ENCODE measurements at regions not wholly inside any gene's neighbourhood (a gene's known extent, or its start where the extent isn't known, plus 50 kb on each side); places are given as distances from the start of the nearest gene placed in this dataset.

- H3K79me2 ChIP-seq (ENCODE audit: insufficient read depth, low read length), result no peaks in the 10 kb centered on the region
- H3K9me3 ChIP-seq (ENCODE audit: low read depth, low read length), result no peaks in the 10 kb centered on the region
- H2AFZ ChIP-seq (ENCODE audit: low read length), result no peak overlapping the region
- H3K4me3 ChIP-seq (ENCODE audit: insufficient read depth, low read length), result no peak overlapping the region
- no peaks in the 10 kb centered on the region for H3K36me3 ChIP-seq (ENCODE audit: insufficient read depth, low read length)
- no peak for TF ChIP-seq CTCF (IDR thresholded peaks at IDR 0.05; ENCODE audit: extremely low read depth, low read depth, low read length)
- no peak overlapping the region for H3K27ac ChIP-seq (ENCODE audit: low read depth, low read length)
- H3K27me3 ChIP-seq (ENCODE audit: insufficient read depth, low read length), result no peaks in the 10 kb centered on the region
- H3K4me2 ChIP-seq (ENCODE audit: insufficient read depth, low read length), result no peak overlapping the region
- DNase-seq (ENCODE audit: insufficient read length, low spot score, missing footprints), result no peak
- no peaks in the 10 kb centered on the region for H4K20me1 ChIP-seq (ENCODE audit: insufficient read depth, low read length)
- H3K4me1 ChIP-seq (ENCODE audit: insufficient read depth, low read length), result peaks cover 8% of the 10 kb centered on the region
These were observed 191.9 kb upstream of the GAS1 start for GRCh38 chr9:87139099-87139730.

- DNase-seq (ENCODE audit: insufficient read length, low spot score, missing footprints), result no peak
- Histone ChIP-seq H3K27me3 (ENCODE audit: insufficient read depth, low read length) (no peaks in the 10 kb centered on the region), H4K20me1 (ENCODE audit: insufficient read depth, low read length) (no peaks in the 10 kb centered on the region), H3K27ac (ENCODE audit: low read depth, low read length) (peak overlapping the region; percentile 37), H3K4me3 (ENCODE audit: insufficient read depth, low read length) (no peak overlapping the region), H3K79me2 (ENCODE audit: insufficient read depth, low read length) (no peaks in the 10 kb centered on the region), H3K36me3 (ENCODE audit: insufficient read depth, low read length) (no peaks in the 10 kb centered on the region), H2AFZ (ENCODE audit: low read length) (peak overlapping the region; percentile 42), H3K4me2 (ENCODE audit: insufficient read depth, low read length) (no peak overlapping the region), H3K4me1 (ENCODE audit: insufficient read depth, low read length) (peaks cover 8% of the 10 kb centered on the region), H3K9me3 (ENCODE audit: low read depth, low read length) (no peaks in the 10 kb centered on the region)
- no peak for TF ChIP-seq CTCF (IDR thresholded peaks at IDR 0.05; ENCODE audit: extremely low read depth, low read depth, low read length)
These were observed 192.8 kb upstream of the GAS1 start for GRCh38 chr9:87140142-87140541.

- DNase-seq (ENCODE audit: insufficient read length, low spot score, missing footprints), result peak; percentile 73
- Histone ChIP-seq H3K79me2 (ENCODE audit: insufficient read depth, low read length) (no peaks in the 10 kb centered on the region), H3K4me3 (ENCODE audit: insufficient read depth, low read length) (no peak overlapping the region), H3K4me2 (ENCODE audit: insufficient read depth, low read length) (peak overlapping the region; percentile 33), H3K36me3 (ENCODE audit: insufficient read depth, low read length) (no peaks in the 10 kb centered on the region), H4K20me1 (ENCODE audit: insufficient read depth, low read length) (no peaks in the 10 kb centered on the region), H3K4me1 (ENCODE audit: insufficient read depth, low read length) (peaks cover 8% of the 10 kb centered on the region), H2AFZ (ENCODE audit: low read length) (peak overlapping the region; percentile 42), H3K27me3 (ENCODE audit: insufficient read depth, low read length) (no peaks in the 10 kb centered on the region), H3K9me3 (ENCODE audit: low read depth, low read length) (no peaks in the 10 kb centered on the region), H3K27ac (ENCODE audit: low read depth, low read length) (peak overlapping the region; percentile 59)
- no peak for TF ChIP-seq CTCF (IDR thresholded peaks at IDR 0.05; ENCODE audit: extremely low read depth, low read depth, low read length)
These were observed 193.4 kb upstream of the GAS1 start for GRCh38 chr9:87140605-87141109.

GRCh38 chr9:87141124-87141523 is 193.8 kb upstream of the GAS1 start:
- H2AFZ ChIP-seq (ENCODE audit: low read length), result no peak overlapping the region
- H3K27me3 ChIP-seq (ENCODE audit: insufficient read depth, low read length), result no peaks in the 10 kb centered on the region
- H3K27ac ChIP-seq (ENCODE audit: low read depth, low read length), result peak overlapping the region; percentile 59
- DNase-seq (ENCODE audit: insufficient read length, low spot score, missing footprints), result no peak
- peak overlapping the region; percentile 33 for H3K4me2 ChIP-seq (ENCODE audit: insufficient read depth, low read length)
- H3K4me3 ChIP-seq (ENCODE audit: insufficient read depth, low read length), result no peak overlapping the region
- no peaks in the 10 kb centered on the region for H3K36me3 ChIP-seq (ENCODE audit: insufficient read depth, low read length)
- TF ChIP-seq CTCF (IDR thresholded peaks at IDR 0.05; ENCODE audit: extremely low read depth, low read depth, low read length), result no peak
- H3K79me2 ChIP-seq (ENCODE audit: insufficient read depth, low read length), result no peaks in the 10 kb centered on the region
- peaks cover 8% of the 10 kb centered on the region for H3K4me1 ChIP-seq (ENCODE audit: insufficient read depth, low read length)
- no peaks in the 10 kb centered on the region for H3K9me3 ChIP-seq (ENCODE audit: low read depth, low read length)
- H4K20me1 ChIP-seq (ENCODE audit: insufficient read depth, low read length), result no peaks in the 10 kb centered on the region

Measured in osteoblast (primary cell).